Embryonic facial prominence (tissue), 1 donor: ENCODE measurements at regions not wholly inside any gene's neighbourhood (a gene's known extent, or its start where the extent isn't known, plus 50 kb on each side); places are given as distances from the start of the nearest gene placed in this dataset.

Experiments used
- DNase-seq: peaks from one replicate; pipeline ENCODE4 v3.0.0-alpha.2; 2016; ENCODE audit errors: extremely low spot score

DNA sequence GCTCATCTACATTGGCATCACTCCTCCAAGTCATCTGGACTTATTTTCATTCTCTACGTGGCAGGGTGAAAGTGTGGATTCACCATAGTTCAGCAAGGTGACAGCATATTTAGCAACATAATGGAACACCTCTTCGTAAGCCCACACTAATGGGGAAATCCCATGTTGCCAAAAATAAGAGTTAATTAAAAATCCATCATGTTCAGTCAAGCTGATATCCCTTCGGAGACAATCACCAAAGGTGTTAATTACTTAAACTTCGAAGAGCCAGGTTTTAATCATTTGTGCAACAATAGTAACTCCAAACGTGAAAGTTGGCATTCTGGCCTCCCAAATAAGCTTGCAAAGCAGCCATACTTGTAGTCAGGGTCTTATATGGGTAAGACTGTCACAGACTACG is 242.9 kb downstream of the NSG2 start:
- no peak for DNase-seq

DNA sequence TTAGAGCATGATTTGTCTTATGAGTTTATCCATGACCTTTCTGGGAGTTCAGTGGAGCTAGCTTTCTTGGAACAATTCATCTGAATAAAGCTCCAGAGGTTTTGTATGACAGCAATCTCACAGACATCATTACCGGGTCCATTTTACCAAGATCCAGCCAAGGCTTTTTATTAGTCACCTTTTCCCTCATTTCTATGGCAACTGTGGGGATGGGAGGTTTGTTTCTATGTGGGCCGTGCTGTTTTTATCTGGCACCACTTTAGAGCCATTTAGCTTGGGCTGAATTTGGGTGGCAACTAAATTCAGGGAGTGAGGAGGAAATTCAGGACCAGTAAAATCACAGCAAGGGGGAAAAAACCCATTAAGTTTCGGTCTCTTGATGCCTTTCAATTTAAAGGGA is 245.7 kb downstream of the NSG2 start:
- DNase-seq: no peak

DNA sequence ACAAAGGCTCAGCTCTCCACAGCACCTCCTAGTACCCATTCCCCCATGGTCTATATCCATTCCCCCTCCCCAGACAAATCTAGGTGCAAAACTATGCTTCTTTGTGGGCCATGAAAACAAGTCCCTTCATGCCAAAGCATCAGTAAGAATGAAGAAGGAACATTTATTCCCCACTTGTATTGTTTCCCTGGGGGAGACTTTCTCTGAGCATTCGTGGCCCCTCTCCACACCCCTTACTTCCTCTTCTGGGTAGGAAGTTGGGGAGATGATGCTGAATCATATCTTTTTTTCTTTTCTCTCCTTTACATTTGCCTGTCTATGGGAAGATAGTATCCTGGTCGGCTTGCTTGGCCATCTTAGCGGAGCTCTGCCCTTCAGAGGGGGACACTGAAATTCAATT is 246.8 kb downstream of the NSG2 start:
- DNase-seq: no peak

DNA sequence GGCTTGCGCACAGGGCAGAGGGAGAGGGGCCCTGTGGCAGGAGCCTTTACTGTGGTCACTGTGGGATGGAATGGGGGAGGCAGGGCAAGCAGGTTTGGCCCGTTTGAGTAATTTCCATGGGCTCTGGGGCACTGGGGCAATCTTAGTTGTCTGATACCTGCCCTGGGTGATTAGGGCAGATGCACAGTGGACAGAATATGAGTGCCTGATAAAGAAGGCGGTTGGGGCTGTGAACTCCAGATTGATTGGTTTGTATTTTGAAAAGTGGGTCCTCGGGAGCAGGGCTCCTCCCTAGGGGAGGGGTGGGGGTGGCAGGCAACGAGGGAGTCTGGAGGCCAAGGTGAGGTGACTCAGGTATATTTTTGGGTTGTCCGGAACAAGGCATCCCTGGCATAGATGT is 247.5 kb downstream of the NSG2 start:
- DNase-seq: no peak

DNA sequence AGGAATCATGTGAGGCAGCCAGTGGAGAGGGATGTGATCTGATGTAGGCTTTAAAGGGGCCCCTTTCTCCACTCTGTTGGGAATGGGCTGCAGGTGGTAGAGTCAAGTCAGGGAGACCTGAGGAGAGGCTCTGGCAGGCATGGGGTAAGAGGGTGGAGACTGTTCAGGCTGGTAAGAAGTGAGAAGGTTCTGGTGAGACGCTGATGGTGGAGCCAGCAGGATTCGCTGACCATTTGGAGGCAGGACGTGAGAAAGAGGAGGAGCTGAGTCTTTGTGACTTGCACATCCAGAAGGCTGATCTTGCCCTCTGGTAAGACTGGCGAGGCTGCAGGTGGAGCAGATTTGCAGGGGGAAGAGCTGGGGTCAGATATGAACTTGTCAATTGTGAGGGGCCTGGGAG is 248.0 kb downstream of the NSG2 start:
- DNase-seq: no peak

DNA sequence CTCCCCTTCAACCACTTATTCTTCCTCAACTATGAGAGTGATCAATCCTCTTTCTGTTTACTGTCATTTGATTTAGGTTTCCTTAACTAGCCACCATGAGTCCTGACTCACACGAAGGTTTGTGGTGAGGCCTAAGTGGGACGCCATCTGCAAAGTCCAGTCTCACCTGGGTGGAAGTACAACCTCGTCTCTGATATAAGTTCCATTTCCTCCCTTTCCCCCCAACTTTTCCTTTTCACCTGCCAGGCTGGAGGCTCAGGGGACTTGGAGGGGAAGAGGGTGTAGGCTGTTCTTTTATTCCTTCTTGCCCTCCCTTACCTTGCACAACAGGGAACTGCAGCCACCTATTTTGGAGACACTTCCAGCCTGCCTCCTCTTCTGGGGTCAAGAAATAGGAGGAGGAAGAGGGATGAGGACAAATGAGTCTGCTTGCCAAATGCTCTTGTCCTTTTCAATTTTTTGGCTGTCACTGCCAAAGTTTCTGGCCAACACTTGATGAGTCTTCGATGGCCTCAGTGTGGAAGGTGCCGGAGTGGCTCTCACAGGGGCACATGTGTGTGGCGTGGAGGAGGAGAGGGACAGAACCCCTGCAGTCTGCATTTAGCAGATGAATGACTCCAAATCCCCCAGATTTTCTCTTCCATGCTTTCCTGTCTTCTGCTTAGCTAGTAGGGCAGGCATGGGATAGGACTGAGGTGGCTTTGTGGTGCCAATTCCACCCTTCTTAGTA is 249.6 kb downstream of the NSG2 start:
- no peak for DNase-seq

DNA sequence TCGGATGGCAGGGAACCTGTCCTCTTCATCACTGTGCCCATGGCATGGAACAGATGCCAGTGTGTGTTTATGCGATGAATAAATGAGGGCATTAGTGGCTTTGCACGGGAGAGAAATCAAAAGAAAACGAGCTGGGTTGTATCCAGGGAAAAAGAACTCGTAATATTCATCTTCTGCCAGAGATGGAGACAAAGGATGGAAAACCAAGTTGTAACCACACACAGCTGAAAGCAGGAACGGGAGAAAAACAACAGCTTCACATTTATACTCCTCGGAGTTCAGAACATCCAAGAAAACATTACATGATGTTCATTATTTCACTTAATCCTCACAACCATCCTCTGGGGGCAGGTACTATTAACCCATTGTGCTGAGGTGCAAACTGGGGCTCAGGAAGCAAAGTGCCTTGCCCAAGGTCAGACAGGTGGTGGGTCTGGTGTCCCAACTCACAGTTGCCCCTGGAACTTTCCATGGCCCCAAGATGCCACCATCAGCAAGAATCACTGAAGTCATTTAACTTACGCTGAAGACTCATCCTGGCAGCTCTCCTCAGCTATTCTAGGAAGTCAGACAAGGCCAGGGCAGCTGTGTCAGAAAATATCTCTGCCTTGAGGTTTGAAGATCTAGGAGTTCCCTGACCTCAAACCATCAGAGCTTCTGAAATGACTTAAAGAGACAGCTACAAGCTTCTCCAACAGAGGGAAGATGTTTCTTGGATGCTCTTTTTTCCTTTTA is 250.4 kb downstream of the NSG2 start:
- no peak for DNase-seq

DNA sequence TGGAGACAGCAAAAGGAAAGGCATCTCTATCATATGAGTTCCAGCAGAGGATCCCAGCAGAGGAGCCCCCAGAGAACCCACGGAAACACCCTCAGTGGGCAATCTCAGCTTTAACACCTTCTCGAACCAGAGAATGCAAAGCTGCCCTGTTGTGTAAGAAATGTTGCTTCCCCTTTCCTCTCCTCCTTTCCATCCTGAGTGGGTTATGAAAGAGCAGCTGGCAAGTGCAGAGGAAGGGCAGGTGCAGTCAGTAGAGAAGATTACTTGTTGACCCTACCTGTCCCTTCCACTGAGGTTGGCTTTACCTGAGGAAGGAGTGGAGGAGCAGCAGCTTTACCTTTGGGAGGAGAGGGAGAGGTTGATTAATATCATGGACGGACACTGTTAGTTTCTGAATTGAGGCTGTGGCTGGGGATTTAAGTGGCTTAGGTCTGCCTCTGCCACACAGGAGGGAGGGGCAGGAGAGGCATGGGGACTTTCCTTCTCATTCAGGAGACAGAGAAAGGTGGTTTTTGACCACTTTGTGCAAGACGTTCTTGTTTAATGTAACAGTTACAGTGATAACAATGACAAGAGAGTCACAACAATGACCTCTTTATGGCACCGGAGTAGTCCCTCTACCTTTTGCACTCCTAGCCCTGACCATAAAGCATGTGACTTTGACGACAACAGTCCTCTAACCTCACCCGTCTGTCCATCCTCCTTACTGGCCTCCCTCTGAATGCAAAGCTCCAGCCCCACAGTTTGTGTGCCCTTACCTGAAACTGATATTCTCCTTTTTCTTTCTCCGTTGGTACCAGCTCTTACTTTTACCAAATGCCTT is 254.8 kb downstream of the NSG2 start:
- DNase-seq: no peak

DNA sequence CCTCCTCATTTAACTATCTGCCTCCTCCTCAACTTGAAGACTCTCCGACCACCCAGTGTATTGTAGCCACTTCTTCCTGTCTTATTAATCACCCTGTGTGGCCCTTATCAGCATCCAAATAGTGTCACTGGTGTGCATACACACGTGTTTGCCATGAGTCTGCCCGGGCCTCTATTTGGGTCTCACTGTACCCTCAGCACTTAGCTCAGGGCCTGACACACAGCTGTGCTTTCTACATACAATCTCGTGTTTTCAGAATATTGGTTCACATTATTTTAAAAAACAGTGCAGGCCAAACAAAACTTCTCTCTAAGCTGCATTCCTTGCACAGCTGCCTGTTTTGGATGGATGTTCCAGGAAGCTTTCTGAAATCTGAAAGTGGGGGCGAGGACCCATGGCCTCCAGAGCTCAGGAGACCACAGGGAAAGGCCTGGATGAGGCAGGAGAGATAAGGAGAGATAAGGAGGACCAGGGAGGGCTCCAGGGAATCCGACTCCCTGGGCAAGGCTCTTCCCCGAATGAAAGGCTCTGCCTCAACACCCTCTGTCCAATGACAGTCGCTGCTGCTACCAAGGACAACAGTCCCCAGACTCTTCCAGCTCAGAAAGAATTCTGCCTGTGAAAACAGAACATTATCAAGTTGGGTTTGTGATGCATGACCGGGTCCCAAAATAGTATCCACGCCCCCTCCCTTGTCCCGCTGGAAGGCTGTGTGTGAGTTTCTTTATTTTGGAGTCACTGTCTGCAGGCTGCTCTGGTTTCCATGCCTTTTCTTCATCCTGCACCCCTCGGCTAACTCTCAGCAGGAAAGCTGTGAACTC is 255.6 kb downstream of the NSG2 start:
- DNase-seq: no peak

DNA sequence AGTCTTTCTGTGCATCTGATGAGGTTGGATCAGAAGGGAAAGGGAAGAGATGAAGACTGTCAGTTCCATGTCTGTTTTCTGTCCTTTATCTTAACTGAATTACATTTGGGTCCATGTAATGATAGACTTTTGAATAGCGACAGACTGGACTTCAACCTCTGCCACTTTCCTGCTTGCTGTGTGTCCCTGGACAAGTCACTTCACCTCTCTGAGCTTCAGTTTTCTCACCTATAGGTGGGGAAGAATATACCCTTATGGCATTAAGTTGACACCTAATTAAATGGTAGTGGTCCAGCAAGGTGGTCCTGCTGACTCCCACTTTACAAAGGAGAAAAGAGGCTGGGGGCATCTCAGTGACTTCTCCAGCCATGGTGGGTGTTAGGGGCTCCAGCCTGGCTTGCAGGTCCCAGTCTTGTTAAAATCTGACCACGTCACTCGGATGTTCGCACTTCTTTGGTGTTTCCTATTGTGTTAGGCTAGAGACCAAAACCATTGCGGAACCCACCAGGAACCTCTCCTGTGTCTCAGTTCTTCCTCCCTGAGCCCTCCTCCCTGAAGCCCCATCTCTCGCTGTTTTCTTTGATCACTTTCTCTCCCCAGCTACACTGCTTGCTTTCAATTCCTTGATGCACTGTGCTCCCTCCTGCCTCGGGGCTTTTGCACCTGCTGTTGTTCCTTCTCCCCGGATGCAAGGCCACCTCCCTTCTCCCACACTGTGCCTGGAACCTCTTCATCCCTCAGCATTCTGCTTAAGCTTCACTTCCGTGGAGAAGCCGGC is 256.5 kb downstream of the NSG2 start:
- DNase-seq: no peak

DNA sequence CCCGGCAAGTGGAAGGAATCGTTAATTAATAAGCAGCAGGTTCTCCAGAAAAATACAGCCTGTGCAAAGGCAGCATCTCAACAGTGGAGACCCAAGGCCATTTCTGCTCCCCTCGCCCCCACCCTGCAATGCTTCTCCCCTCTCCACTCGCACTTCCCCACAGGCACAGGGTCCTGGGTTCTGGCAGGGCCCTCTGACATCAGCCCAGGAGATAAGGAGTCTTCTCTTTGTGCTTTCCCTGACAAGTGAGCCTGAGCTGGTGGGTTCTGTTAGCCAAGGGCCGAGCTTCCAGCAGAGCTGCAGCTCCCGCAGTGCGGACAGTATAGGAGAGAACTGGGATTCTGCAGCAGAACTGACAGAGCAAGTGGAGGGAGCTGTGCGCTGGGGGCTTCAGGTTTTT is 257.5 kb downstream of the NSG2 start:
- DNase-seq: no peak

DNA sequence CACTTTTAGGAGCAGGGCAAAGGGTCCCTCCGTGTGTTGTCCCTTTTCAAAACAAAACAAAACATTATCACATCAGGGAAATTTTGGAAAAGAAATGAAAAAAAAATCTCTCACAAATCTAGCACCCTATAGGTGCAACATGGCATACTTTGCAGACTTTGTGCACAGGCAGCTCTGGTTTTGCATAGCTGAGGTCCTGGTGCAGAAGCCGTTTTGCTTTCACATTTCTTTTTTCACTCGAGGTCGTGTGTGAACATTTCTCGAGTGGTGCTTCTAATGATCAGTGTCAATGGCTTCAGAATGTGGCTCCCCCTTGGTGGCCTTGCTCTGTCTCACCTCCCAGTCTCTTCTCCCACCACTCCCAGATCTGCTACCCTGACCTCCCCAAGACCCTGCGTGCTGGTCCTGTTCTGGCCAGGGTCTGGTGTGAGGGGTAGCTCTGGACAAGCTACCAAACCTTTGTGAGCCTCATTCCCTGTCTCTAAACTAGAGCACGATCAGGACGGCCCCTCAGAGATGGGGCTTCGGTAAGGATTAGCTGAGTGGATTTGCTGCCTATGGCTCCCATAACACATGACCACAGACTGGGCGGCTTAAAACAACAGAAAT is 258.0 kb downstream of the NSG2 start:
- no peak for DNase-seq

DNA sequence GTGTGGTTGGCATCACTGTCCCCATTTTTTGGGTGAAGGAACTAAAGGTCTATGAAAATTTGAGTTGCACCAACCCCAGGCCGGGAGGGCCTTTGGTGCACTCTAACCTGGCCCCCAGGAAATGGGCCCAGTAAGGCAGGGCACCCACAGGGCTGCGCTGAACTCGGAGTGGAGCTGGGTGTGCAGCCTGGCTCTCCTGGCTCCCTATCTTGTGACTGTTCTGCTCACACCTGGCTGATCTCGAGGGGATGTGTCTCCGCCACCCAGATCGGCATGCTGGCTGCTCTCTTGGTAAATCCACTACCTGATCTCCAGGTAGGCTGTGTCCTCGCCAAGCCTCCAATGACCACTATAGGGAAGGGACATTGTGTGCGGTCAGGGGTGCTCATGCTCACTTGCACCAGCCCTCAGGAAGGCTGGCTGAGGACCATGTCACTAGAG is 259.8 kb downstream of the NSG2 start:
- DNase-seq: no peak

DNA sequence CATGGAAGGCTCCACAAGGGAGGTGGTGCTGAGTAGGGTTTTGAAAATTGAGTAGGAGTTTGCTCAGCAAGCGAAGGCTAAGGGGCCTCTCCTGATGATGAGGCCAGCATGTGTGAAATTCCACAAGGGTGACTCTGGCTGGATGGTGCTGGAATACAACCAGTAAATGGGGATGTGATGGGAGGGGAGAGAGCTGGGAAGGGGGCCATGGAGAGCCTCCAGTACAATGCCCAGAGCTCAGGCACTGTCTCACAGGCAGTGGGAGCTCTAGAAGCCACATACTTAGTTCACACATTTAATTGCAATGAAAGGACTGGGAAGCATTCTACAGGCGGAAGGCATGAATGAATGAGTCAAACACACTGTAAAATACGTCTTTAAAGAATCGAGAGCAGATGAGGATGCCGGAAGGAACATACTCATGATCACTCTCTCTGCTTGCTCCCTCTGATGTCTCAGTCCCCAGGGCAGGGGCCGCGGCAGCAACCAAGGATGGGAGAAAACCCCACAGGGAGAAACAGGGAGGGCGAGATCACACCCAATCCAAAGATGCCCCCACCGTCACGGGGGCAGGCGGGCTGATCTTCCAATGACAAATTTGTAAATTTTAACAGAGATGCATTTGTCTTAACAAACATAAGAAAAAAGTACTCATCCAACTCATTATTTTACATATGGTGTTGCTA is 261.0 kb downstream of the NSG2 start:
- no peak for DNase-seq

DNA sequence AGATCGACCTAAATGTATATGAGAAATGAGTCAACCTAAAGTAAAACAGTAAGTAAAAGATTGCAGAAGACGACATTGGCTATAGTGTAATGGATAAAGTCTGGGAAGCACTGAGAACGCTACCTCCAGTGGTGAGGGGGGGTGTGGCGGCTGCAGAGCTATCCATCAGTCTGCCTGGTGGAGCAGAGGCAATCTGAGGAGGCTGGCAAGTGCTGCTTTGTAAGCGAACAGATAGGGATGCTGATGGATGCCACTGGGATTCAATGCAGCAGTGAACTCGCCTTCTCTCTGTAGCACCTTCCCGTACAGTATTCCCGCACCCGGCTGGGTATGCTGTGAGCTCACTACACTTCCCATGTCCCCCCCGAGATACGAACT is 261.5 kb downstream of the NSG2 start:
- no peak for DNase-seq

DNA sequence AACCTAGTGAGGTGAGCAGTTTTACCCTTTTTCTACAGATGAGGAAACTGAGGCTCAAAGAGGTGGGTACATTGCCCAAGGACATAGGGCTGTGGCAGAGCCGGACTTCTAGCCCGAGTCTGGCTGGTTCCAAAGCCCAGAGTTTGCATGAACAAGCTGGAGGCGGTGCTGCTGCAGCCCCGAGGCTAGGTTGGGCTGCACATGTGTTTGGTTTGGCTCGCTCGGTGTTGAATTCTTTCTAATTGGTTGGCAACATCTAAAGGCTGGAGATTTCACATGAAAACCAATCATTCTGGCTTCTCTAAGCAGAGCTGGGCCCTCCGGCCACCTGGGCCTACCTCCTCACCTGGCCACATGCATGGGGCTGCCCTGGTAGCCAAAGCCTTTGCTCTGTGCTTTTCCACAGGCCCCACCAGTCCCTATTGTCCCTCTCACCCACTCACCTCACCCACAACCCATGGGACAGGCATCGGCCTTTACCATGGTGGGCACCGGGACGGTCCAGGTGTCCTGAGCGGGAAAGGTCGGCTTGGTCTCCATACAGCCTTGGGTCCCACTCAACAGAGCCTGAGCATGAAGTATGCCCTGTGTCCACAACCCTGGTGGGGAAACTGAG is 262.3 kb downstream of the NSG2 start:
- DNase-seq: no peak

DNA sequence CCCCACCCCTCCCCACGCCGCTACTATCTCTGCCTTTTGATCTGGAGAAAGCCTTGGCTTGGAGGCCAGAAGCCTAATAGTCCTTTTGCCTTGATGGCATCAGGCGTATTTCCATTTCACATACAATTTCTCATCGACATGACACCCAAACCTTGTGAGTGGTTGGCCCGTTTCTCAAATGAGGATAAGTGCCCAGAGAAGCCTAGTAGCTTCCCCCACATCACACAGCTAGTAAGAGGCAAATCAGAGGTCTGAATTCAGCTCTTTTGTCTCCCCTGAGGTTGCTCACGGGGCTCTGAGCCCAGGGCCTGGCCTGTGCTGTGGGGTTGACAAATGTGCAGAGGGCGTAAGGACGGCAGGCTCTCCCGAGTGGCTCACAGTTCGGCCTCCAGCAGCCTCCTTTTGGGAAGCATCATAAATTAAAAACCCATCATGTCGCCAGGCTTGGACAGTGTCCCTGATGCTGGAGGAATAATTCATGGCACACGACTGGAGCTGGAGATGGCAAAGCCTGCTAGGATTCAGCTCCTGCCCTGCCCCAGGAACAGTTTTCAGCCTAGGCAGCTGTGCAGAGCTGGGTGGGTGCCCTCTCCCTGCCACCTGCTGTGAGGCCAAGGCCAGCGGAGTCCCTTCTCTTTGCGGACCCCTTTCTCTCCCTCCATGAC is 263.8 kb downstream of the NSG2 start:
- DNase-seq: no peak

DNA sequence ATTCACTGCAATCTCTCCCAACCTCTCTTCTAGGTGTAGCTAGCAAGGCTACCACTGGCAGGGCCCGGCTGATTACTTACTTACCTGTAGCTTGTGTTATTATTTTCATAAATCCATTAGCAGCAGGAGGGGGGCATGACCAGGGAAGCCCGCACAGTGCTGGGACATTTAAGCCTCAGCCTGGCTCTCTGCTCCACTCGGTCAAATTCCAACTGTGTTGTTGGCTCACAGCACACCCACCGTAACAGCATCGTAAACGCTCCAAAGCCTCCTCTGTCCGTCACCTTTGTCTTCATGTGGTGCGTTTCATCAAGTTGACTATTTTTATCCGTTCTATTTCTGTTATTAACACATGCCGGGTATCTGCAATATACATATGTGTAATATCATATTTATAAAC is 264.7 kb downstream of the NSG2 start:
- no peak for DNase-seq

DNA sequence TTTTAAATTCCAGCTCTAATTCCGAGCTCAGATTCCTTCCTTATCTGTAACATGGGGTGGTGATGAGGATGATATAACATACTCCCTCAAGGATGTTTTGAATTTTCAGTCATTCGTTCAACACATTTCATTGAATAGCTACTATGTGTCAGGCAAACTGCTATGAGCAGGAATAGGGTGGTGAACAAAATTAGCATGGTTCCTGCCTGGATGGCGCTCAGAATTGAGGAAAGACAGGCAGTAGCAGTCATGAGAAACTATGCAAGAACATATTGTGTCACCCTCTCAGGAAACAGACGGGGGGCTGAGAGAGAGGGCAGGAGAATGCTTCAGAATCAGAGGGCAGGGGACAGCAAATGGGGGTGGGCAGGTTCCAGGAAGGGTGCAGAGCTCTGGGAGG is 265.2 kb downstream of the NSG2 start:
- no peak for DNase-seq
